GM19239 (cell line): ENCODE measurements at regions not wholly inside any gene's neighbourhood (a gene's known extent, or its start where the extent isn't known, plus 50 kb on each side); places are given as distances from the start of the nearest gene placed in this dataset.

Experiments
- DNase-seq: peaks from one replicate; pipeline ENCODE4 v3.0.0; 2011; ENCODE audit warnings: low spot score; ENCODE audit not compliant: insufficient read length
- FAIRE-seq: peaks from 2 replicates; lab custom pipeline; 2011; peaks lifted over from hg19 to GRCh38; lab: Jason Lieb, UNC

DNA sequence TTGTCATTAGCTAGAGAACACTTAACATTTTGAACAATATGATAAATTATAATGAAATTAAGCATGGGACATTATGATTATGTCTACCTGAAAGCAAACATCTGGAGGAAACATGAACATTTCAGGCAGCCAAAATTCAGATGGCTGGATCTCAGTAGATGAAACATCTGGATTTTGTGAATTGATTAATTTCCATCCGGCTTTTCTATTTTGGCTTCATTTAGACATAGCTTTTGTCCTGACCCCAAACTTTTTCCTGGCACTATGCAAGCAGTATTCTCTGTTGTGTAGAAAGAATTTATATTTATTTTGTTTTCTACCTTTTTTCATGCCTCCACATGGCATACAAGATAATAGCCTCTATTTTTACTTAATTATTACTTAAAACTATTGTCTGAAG is 186.3 kb downstream of the OGFRL1 start:
- no peak for FAIRE-seq

DNA sequence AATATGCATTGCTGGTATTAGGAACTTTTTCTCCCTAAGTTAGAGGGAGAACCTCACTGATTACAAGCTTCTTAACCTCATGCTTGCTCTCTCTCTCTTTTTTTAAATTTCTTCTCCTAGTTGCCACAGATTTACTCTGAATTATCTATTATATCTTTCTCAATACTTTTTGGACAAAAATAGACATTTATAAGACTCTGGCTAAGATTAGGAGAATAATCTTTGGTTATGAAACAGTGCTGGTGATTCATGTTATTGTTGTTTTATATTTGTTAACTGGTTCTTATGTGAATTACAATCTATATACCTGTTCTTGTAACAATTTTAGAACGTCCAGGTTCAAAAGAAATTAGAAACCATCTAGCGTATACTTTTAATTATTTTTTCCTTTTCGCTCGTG is 187.8 kb downstream of the OGFRL1 start:
- no peak for FAIRE-seq
- DNase-seq: no peak

More for the DNA sequence above, 186.3 kb downstream of the OGFRL1 start:
- no peak for DNase-seq

DNA sequence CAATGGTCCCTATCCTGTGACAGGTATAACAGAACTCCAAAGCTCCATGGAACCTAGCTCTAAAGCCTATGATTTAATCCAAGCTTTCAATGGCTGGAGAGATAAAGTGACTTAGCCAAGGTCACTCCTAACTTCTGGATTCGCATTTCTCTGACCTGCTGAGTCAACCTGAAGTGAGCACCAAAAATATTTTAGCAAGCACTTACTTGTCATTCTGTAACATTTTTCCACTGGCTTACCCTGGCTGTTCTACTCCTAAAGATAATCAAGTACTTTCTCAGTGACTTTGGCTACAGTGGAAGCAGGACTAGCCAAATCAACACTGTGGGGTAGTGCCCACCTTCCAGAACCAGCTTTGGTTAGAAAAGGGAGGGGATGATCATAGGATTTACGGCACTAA is 188.3 kb downstream of the OGFRL1 start:
- no peak for DNase-seq
- no peak for FAIRE-seq

DNA sequence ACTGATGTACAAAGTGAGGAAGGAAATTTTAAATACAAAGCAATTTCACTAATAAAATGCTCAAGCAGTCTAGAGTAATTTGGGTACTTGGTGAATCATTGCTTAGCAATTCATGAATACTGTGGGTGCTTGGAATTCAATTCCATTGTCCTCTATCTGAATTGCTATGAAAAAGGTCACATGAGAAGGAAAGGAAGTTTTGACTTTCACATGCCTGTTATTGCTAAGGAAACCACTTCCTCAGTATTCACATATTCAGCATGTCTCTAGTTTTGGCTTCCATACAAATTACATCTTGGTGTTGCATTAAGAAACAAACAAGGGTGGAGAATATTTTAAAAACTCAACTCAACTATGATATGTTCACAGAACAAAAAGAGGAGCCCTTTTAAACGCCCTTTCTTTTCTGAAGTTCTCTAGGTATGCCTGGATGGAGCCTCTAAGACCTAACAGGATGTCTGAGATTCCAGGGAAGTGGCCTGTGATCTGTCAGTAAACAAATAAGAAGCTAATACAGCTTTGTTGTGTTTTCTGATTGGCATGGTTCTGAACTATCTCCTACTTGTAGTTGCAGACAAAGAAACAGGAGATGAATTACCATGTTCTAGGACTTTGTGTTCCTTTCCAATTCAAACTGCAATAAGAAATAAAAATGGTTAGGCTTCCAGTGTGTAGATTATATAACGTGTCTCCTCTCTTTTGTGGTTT is 190.4 kb downstream of the OGFRL1 start:
- FAIRE-seq (no peak), DNase-seq (no peak)

DNA sequence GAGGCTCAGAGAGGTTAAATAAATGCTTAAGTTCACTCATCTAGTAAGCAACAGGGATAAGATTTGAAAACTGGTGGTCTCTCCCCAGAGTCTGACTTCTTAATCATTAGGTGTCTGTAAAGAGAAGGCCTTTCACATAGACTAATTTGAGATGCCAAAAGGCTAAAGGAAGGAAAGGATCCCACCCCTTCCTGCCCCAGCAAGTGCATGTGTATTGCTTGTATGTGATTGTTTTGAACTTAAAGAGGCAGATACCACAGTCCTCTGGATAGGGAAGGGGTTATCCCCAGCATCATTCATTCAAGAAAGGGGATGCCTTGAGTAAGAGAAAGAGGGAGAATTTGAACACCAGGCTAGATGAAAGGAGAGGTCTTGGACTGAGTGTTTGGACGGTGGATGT is 192.0 kb downstream of the OGFRL1 start:
- FAIRE-seq: no peak
- DNase-seq: no peak

DNA sequence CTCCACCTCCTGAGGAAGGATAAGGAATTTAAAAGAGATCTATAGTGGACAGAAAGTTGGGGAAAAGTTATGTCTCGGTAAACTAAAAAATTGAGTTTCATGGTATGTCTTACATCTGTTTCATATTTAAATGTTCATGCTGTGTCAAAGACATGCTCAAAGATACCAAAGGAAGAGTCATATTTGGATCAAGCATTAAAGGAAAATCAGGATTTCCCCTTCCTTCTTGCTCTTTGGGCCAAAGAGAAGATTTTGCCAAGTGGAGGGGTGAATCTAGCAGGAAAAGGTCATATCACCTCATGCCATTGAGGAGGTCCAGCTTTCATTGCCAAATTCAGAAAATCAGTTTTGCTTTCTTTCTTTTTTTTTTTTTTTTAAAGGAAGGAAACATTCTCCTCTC is 192.4 kb downstream of the OGFRL1 start:
- FAIRE-seq (no peak), DNase-seq (no peak)

DNA sequence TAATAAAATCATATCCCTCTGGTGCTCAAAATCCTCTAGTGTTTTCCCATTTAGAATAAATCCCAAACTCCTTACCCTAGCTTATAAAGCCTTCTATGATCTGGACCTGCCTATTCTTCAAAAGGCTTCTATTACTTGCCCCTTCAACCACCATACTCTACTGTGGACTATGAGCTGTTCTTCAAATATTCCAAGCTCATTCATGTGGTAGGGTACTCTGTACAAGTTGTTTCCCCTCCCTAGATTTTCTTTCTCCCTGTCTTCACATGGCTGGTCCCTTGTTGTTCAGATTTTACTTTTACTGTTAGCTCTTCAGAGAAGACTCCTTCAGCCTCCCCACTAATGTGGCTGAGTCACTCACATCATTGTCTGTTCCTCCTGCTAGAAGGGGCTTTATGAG is 193.2 kb downstream of the OGFRL1 start:
- FAIRE-seq (no peak), DNase-seq (no peak)

DNA sequence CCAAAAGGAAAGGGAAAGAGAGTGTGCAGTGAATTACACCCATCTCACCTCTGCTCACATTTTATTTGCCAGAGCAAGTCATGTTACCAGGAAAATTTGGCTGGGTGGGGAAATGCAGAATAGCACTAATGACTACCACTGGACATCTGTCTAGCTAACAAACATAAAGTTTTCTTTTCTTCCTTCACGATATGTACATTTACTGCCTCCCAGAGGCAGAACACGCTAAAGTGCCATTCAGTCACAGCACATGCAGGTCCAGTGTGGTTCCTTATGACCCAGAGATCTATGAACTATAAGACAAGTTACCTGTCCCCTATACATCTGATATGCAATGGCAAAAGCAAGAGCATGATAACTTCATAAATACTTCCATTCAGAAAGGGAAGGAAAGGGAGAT is 194.1 kb downstream of the OGFRL1 start:
- FAIRE-seq (no peak), DNase-seq (no peak)

DNA sequence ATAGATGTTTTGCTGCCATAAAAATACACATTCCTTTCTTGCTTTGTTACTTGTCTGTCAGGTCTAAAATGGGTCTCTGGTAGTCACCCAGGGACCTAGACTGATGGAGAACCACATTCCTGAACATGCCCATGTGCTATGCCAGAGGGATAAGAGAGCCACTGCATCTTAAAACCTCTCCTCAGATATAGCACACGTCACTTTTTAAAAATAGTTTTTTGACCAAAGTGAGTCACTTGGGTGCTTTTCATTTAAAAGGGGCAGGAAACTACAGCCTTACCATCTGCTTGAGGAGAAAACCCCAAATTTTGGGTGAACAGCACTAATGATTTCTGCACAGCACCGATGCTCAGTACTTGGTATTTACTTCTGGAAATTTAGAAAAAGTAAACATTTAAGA is 197.8 kb downstream of the OGFRL1 start:
- FAIRE-seq: no peak

DNA sequence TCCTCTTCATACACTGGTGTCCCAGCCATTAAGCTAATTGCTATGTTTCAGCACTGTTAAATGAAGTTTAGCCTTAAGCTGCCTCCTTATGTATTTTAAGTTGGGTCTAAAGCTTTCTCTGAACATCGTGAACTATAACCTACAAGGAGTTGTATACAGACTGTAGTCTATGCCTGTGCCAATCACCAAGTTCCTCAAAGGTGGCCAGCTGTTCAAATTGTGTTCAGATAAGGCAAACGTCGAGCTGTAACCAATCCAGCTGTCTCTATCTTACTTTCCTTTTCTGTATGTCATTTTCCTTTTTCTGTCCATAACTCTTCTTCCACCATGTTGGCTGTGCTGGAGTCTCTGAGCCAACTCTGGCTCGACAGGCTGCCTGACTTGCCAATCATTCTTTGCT is 199.6 kb downstream of the OGFRL1 start:
- FAIRE-seq (no peak), DNase-seq (no peak)

More for the DNA sequence above, 197.8 kb downstream of the OGFRL1 start:
- DNase-seq: no peak

DNA sequence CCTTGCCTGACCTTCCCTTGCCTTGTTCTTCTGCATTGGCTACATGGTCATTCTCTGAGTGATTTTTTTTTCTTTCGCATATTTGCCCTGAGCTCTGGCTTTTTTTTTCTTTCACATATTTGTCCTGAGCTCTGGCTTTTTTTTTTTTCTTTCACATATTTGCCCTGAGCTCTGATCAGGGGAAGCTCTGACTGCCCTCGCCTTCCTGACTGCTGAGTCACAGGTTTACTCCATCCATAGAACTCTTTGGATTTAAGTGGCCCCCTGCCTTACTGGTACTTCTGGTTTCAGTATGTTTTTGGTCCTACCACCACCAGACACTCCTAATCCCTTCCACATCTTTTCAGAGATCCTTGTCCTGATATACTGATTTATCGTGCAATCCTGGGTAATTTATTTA is 201.1 kb downstream of the OGFRL1 start:
- DNase-seq: no peak
- no peak for FAIRE-seq

DNA sequence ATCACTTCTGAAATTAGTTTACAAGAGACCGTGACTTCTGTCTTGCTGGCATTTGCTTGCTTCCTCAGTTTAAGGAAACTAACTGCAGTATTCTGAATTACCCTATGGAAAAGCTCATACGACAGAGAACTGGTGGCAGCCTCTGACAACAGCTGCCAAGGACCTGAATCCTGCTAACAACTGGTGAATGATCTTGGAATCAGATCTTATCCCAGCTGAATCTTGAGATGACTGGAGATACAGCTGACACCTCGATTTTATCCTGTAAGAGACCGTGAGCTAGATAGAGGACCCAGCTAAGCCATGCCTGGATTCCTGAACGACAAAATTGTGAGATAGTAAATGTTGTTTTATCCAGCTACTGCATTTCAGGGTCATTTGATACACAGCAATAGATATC is 202.3 kb downstream of the OGFRL1 start:
- no peak for FAIRE-seq
- DNase-seq: no peak

DNA sequence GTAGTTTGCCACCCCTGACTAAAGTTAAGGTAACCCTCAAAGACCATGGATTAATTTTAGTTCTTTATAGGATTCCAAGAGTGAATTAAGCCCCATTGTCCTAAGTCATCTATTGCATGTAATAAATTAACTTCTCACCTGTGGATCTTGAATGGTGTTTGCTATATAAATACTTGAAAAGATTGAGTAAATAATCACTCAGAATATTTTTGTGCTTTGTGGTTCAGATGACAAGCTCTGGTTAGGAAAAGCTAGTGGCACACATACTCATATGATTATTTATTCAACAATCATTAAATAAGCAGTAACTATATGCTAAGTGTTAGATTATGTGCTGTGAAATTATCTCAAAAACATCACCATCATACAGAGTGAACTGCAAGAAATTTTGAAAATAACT is 203.2 kb downstream of the OGFRL1 start:
- no peak for FAIRE-seq
- no peak for DNase-seq

DNA sequence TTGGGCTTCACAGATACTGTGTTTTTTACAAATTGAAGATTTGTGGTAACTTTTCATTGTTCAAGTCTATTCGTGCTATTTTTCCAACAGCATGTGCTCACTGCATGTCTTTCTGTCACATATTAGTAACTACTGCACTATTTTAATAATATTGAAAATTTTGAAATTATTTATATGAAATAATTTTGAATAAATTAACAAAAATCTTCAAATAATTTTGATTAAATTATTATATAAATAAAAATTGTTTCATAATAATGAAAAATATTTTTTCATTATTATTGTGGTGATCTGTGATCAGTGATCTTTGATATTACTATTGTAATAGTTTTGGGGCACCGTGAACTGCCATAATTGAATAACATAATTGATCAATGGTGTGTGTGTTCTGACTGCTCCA is 204.1 kb downstream of the OGFRL1 start:
- no peak for FAIRE-seq

DNA sequence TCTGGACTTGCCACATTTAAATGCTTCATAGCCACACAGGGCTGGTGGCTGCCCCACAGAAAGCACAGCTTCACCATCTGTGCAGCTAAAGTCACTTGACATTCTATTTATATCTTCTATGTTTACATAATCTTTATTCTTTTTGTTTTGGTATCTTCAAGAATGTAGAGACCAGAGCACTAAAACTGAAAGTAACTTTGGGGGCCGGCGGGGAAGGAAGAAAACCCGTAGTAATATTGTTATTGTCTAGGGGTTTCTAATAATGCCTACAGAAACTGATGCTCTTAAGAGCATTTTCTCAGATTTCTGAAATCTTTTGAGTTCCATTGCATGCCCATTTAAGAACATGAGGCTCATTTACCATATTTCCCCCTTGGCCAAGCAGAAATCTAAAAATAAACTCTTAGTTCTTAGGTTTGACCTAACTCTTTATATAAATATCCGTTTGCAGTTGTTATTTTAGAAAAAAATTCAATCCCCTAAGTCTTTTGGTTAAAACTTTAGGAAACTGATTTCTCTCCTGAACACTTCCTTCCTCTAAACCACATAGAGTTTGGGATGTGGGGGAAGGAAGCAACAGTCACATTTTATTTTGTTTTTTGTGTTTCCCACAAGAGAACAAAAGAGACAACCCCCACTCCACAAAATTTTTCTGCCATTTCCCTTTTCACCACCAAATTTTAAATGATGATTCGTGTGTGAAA is 207.6 kb downstream of the OGFRL1 start:
- DNase-seq (peak; percentile 7), FAIRE-seq (peak; percentile 71)

More for the DNA sequence above, 204.1 kb downstream of the OGFRL1 start:
- DNase-seq: no peak

DNA sequence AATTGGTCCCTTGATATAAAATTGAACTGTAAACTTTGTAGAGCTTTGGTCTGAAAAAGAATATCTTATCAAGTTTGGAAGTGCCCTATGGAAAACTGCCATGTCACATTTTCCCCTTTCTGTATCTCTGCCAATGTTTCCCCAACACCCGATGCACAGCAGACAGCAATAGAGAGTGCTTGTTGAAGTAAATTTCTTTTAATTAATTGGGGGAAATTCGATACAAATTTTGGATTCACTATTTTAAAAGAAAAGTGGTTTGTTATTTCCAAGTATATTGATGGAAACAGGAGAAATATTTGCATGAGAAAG is 208.1 kb downstream of the OGFRL1 start:
- FAIRE-seq: no peak

DNA sequence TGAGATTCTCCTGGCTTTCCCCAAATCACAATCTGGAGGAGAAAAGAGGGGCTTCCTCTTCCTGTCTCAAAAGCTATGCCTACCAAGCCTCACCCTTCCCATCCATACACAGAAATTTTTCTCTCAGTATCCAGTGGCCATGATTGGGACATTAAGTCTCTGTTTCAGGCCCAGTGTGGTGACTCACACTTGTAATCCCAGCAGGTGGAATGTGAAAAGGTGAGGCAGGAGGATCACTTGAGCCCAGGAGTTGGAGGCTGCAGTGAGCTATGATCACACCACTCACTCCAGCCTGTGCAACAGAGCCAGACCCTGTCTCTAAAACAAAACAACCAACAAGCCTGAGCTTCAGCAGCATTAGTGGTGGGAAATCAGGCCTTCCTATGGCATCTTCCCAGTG is 210.0 kb downstream of the OGFRL1 start:
- DNase-seq (no peak), FAIRE-seq (no peak)

More for the DNA sequence above, 208.1 kb downstream of the OGFRL1 start:
- no peak for DNase-seq

DNA sequence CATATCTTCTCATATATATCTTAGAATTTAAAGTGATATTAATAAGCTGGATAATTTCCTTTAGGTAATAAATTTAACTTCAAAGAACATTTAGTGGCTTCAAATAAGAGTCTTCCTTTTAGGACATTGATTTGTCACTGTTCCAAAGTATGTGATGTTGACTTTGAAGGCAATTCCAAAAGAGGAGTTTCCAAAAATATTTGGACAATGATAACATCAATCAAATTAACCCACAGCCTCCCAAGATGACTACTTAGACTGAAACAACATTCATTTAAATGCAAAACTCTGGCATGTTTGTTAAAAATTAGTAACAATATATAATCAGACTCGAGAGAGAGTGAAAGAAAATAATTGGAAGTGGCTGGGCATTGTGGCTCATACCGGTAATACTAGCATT is 211.1 kb downstream of the OGFRL1 start:
- DNase-seq: no peak
- FAIRE-seq: no peak

DNA sequence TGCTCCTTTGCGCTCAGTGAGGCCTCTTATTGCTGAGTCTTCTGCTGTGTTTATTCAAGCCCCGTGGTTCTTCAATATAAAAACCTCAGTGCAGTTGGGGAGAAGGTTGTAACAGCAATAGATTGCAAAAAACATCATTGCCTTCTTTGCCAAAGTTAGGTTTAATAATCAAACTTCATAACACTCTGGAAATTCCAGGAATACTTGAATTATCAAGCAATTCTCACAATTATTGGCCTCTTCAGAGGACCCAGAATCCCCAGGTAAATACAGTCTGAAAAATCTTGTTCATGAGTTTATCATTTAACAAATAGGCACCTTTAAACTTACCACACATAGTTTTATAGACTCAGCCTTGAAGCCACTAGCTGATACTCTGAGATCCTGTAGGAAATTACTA is 213.6 kb downstream of the OGFRL1 start:
- no peak for FAIRE-seq
- no peak for DNase-seq

DNA sequence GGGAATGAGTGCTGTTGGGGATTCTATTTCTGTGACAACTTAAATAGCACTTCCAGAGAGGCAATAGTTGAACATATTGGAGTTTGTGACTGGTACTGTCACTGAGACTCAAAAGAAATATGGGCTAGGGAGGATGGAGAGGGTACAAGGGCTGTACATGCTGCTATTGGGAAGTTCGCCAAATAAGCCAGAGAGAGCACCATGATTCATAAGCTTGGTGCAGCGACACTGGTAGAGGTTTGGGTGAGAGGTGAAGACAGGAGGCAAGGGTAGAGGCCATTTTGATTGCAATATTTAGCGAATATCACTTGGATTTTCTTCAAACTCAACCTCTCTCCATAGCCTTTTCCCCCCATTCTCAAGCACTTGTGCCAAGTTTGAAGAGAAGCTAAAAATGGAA is 214.3 kb downstream of the OGFRL1 start:
- no peak for DNase-seq
- FAIRE-seq: no peak

DNA sequence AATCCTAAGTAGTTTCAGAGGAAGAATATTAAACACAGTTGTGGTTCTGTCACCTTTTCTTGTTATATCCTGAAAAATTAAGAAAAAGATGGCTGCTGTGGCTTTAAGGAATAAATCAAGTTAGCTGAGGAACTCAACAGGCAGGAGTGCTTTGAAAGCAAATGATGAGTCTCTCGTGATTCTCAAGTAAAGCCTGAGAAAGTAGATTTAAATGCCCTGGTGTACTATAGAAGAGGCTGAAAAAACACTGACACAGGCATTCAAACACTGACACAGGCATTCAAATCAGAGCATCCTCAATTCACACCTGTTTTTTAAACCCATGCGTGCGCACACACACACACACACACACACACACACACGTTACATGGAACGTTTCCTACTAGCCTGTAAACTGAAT is 218.6 kb downstream of the OGFRL1 start:
- FAIRE-seq: no peak
- DNase-seq: no peak
